ENCODE measurements at regions not wholly inside any gene's neighbourhood (a gene's known extent, or its start where the extent isn't known, plus 50 kb on each side); places are given as distances from the start of the nearest gene placed in this dataset.

DNA sequence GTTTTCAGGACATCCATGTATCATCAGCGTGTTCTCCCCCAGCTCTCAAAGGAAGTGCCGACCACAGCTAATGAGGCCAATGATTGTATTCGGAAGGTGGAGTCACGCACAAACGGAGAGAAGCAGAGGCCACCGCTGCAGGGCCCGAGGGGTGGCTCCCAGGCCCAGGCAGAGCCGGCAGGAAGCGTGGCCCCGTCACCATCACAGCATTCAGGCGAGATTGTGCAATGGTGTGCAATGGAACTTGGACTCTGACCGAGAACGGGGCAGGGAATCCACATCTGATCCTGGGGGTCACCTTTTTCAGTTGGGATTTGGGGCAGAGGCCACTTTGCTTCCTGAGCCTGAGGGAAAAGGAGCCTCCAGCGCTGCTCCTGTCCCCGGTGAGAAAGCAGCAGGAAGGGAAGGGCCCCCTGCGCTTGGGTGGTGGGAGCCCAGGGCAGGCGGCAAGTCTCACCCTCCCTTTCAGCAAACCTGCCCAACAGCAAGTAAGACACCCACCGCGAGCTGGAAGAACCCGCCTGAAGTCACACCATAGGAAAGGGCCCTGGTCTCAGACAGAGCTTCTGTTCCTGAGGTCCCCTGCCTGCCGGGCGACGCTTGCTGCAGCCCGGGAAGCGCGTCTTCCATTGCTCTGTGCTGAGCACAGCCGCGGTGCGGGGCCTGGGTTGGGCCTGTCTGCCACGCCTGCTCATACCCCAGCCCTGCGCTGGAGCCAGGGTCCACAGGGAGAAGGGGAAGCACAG, 1430.7 kb downstream of the BRD1 start:
- H3K4me3 ChIP-seq (ENCODE audit: severe bottlenecking), result no peak overlapping the region
- H3K9me3 ChIP-seq (ENCODE audit: severe bottlenecking), result no peaks in the 10 kb centered on the region
- no peaks in the 10 kb centered on the region for H3K36me3 ChIP-seq (ENCODE audit: low read depth)
- TF ChIP-seq, protein P1, sequence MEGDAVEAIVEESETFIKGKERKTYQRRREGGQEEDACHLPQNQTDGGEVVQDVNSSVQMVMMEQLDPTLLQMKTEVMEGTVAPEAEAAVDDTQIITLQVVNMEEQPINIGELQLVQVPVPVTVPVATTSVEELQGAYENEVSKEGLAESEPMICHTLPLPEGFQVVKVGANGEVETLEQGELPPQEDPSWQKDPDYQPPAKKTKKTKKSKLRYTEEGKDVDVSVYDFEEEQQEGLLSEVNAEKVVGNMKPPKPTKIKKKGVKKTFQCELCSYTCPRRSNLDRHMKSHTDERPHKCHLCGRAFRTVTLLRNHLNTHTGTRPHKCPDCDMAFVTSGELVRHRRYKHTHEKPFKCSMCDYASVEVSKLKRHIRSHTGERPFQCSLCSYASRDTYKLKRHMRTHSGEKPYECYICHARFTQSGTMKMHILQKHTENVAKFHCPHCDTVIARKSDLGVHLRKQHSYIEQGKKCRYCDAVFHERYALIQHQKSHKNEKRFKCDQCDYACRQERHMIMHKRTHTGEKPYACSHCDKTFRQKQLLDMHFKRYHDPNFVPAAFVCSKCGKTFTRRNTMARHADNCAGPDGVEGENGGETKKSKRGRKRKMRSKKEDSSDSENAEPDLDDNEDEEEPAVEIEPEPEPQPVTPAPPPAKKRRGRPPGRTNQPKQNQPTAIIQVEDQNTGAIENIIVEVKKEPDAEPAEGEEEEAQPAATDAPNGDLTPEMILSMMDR (IDR thresholded peaks at IDR 0.05; ENCODE audit: poor library complexity, severe bottlenecking), result no peak
- no peak overlapping the region for H3K27ac ChIP-seq (ENCODE audit: poor library complexity, severe bottlenecking)
- no peak for DNase-seq (ENCODE audit: low spot score)
- no peaks in the 10 kb centered on the region for H3K27me3 ChIP-seq (ENCODE audit: insufficient read depth, poor library complexity, severe bottlenecking)
- no peak for ATAC-seq (ENCODE audit: low read depth)
- no peaks in the 10 kb centered on the region for H3K4me1 ChIP-seq (ENCODE audit: insufficient read depth, poor library complexity, severe bottlenecking)

DNA sequence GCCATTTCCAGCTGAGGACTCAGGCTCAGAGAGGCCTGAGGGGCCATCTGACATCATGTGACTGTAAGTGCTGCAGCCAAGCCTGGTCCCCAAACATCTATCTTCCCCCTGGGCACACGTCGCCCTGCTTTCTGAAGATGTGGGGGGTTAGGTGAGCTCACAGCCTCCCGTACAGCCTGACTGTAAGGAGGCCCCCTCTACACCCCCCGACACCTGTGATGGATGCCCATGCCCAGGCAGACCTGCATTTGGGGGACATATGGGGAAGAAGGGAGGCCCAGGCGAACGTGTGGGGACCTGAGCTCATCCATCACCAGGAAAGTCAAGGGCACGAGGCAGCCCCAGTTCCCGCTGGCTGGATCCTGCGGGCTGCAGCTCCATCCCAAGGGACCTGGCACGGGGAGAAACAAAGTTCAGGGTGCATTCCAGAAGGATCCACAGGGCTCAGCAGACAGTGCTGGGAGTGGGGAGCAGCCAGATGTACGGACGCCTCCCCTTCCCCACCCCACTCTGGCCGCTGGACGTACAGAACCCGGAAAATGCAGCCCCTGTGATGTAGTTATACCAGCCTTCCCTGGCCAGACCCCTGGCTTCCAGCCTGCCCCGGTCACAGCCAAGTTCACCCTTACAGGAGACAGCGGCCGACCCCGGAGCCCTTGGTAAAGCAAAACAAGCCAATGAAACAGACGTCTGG, 1431.4 kb downstream of the BRD1 start:
- Histone ChIP-seq H3K36me3 (ENCODE audit: low read depth) (no peaks in the 10 kb centered on the region), H3K9me3 (ENCODE audit: severe bottlenecking) (no peaks in the 10 kb centered on the region), H3K27ac (ENCODE audit: poor library complexity, severe bottlenecking) (no peak overlapping the region), H3K4me1 (ENCODE audit: insufficient read depth, poor library complexity, severe bottlenecking) (no peaks in the 10 kb centered on the region), H3K4me3 (ENCODE audit: severe bottlenecking) (no peak overlapping the region), H3K27me3 (ENCODE audit: insufficient read depth, poor library complexity, severe bottlenecking) (no peaks in the 10 kb centered on the region)
- DNase-seq (ENCODE audit: low spot score), result no peak
- ATAC-seq (ENCODE audit: low read depth), result no peak
- TF ChIP-seq, protein P1 (IDR thresholded peaks at IDR 0.05; ENCODE audit: poor library complexity, severe bottlenecking), result no peak

DNA sequence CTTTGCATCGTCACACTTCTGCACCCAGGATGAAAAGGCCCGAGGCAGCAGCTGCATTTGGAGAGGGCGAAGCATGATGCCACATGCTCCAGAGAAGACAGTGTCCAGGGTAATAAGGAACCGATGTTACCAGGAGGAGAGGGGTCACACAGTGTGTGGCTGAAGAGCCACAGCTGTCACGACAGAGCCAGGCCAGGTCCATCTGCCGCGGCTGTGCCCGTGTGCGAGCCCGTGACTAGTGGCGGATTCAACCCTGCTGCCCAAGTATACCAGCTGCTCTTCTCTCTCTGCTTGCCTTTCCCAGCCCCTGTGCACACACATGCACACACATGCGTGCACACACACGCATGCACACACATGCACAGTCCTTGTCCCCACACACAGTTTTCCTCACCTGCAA, 1432.5 kb downstream of the BRD1 start:
- TF ChIP-seq, protein P1 (IDR thresholded peaks at IDR 0.05; ENCODE audit: poor library complexity, severe bottlenecking), result no peak
- Histone ChIP-seq H3K27me3 (ENCODE audit: insufficient read depth, poor library complexity, severe bottlenecking) (no peaks in the 10 kb centered on the region), H3K27ac (ENCODE audit: poor library complexity, severe bottlenecking) (no peak overlapping the region), H3K4me3 (ENCODE audit: severe bottlenecking) (no peak overlapping the region), H3K36me3 (ENCODE audit: low read depth) (no peaks in the 10 kb centered on the region), H3K9me3 (ENCODE audit: severe bottlenecking) (no peaks in the 10 kb centered on the region), H3K4me1 (ENCODE audit: insufficient read depth, poor library complexity, severe bottlenecking) (no peaks in the 10 kb centered on the region)
- ATAC-seq (ENCODE audit: low read depth) (no peak), DNase-seq (ENCODE audit: low spot score) (no peak)

DNA sequence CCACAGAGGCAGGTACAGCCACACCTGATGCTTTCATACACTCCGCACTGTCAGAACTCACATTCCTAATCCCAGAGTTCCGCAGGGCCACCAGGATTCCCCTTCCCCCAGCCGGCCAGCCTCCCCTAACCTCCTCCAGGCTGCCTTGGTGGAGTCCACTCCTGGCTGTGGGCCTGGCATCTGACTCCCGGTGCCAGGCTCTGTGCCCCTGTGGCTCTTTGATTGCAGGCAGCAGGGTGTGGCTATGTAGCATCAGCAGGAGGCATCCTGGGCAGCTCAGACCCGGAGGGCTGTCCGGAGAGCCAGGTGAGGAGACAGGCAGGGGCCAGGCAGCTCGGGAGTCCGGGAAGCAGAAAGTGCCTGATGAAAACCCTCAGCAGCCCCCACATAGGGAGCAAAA, 1432.9 kb downstream of the BRD1 start:
- H3K4me3 ChIP-seq (ENCODE audit: severe bottlenecking), result no peak overlapping the region
- no peak for ATAC-seq (ENCODE audit: low read depth)
- DNase-seq (ENCODE audit: low spot score), result no peak
- no peaks in the 10 kb centered on the region for H3K4me1 ChIP-seq (ENCODE audit: insufficient read depth, poor library complexity, severe bottlenecking)
- no peaks in the 10 kb centered on the region for H3K9me3 ChIP-seq (ENCODE audit: severe bottlenecking)
- TF ChIP-seq, protein P1 (IDR thresholded peaks at IDR 0.05; ENCODE audit: poor library complexity, severe bottlenecking), result no peak
- no peak overlapping the region for H3K27ac ChIP-seq (ENCODE audit: poor library complexity, severe bottlenecking)
- no peaks in the 10 kb centered on the region for H3K27me3 ChIP-seq (ENCODE audit: insufficient read depth, poor library complexity, severe bottlenecking)
- no peaks in the 10 kb centered on the region for H3K36me3 ChIP-seq (ENCODE audit: low read depth)

DNA sequence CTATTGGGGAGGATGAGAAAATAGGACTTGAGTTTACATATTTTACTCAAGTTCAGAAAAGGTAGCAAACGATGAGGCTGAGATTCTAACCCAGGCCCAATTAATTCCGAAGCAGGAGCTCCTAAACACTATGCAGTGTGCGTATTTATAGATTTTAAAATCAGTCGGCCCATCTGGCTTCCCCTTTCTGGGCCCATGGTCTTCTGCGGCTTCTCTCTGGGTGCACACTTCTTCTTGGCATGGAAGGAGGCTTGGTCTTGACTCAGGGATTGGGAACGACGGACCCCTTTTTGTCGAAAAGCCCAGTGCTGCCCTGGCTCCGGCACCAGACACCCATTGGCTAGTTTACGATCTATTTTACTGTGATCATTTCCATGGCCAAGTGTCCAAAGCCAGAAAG, 1433.8 kb downstream of the BRD1 start:
- no peaks in the 10 kb centered on the region for H3K36me3 ChIP-seq (ENCODE audit: low read depth)
- ATAC-seq (ENCODE audit: low read depth) (no peak), DNase-seq (ENCODE audit: low spot score) (no peak)
- H3K9me3 ChIP-seq (ENCODE audit: severe bottlenecking), result no peaks in the 10 kb centered on the region
- TF ChIP-seq, protein P1 (IDR thresholded peaks at IDR 0.05; ENCODE audit: poor library complexity, severe bottlenecking), result no peak
- no peak overlapping the region for H3K27ac ChIP-seq (ENCODE audit: poor library complexity, severe bottlenecking)
- H3K4me3 ChIP-seq (ENCODE audit: severe bottlenecking), result no peak overlapping the region
- no peaks in the 10 kb centered on the region for H3K27me3 ChIP-seq (ENCODE audit: insufficient read depth, poor library complexity, severe bottlenecking)
- H3K4me1 ChIP-seq (ENCODE audit: insufficient read depth, poor library complexity, severe bottlenecking), result no peaks in the 10 kb centered on the region
